ENCODE measurements at regions not wholly inside any gene's neighbourhood (a gene's known extent, or its start where the extent isn't known, plus 50 kb on each side); places are given as distances from the start of the nearest gene placed in this dataset.

- TF ChIP-seq CTCF (IDR thresholded peaks at IDR 0.05): no peak
- TF ChIP-seq POLR2AphosphoS5 (IDR thresholded peaks at IDR 0.05): no peak
- TF ChIP-seq EP300 (IDR thresholded peaks at IDR 0.05): no peak
- TF ChIP-seq POLR2A (IDR thresholded peaks at IDR 0.05): no peak
Measured at GRCh38 chr2:56981554-56981953, 797.8 kb downstream of the CCDC85A start.
